Fibroblast of pulmonary artery (primary cell): ENCODE measurements at regions not wholly inside any gene's neighbourhood (a gene's known extent, or its start where the extent isn't known, plus 50 kb on each side); places are given as distances from the start of the nearest gene placed in this dataset.

ENCODE experiments used
- DNase-seq: peaks from one replicate; pipeline ENCODE4 v3.0.0-alpha.2; 2010; ENCODE audit warnings: low read depth
- H3K4me3 ChIP-seq: replicated peaks from 2 replicates; pipeline ENCODE4 v1.5.1; 2011; ENCODE audit warnings: low read depth, mild to moderate bottlenecking, control low read depth, low read length, moderate library complexity
- CTCF ChIP-seq: IDR thresholded peaks from 2 replicates; pipeline ENCODE4 v1.5.1; 2011; ENCODE audit warnings: mild to moderate bottlenecking, control low read depth, low read length, inconsistent platforms; ENCODE audit errors: missing control alignments

DNA sequence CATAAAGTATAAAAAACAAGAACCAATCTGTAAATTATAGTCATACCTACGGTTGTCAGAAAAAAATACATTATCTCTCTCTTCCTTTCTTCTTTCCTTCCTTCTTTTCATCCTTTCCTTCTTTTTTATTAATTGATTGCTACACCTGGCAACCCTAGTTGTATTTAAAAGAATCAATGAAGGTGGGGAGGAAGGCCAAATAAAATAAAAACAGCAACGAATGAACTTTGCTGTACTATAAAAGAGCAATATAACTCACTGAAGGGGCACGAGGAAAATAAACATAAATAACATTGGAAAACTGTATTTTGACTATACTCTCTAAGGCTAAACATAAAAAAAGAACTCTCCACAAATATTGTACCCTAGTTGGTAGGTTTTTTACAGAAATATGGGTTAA is 898.2 kb upstream of the USP15 start:
- TF ChIP-seq CTCF: no peak
- H3K4me3 ChIP-seq: no peak overlapping the region
- DNase-seq: no peak

GRCh38 chr12:61365001-61365400 is 895.2 kb upstream of the USP15 start:
- DNase-seq: no peak
- no peak for TF ChIP-seq CTCF
- H3K4me3 ChIP-seq: no peak overlapping the region

- TF ChIP-seq CTCF: no peak
- no peak for DNase-seq
- no peak overlapping the region for H3K4me3 ChIP-seq
Measured at GRCh38 chr12:61367281-61367785, 892.9 kb upstream of the USP15 start.

DNA sequence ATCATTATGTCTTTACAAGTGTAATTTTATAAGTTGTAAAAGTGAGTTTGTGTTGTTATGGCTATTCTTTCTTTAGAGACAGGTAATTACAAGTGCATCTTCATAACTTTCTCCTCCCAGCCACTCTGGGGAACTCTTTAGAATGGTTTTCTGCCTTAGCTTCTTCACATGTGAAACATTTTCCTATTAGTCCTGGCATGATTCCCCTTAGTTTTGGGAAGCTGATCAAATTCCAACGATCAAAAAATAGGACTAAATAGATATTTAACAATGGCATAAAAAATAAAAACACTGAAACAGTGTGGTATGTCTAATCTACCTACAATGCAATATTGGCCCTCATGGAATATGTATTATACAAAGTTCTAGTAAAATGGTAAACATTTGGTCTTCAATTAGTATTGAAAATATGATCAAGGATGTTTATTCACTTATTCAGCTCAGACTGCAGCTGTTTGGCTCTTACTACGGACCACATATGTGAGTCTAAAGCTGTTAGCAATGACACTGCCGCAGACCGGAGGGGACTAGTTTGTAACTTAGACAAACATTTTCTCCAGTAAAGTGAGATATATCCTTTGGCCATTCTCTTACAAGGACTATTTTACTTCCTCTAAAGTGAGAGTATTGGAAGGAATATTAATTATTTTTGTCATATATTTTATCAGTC is 890.8 kb upstream of the USP15 start:
- no peak for TF ChIP-seq CTCF

DNA sequence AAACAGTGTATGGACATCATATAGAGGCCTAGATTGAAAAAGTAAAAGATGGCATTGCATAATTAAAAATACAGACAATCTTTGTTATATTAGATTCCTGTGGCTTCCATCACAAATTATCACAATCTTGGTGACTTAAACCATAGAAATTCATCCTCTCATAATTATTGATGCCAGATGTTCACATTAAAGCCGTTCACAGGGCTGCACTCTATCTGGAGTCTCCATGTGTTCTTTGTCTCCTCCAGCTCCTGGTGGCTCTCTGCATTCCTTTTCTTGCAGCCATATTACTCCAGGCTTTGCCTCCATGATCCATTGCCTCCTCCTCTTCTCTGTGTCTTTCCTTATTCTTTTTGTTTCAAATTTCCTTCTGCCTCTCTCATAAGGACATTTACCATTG is 875.7 kb upstream of the USP15 start:
- TF ChIP-seq CTCF: no peak
- H3K4me3 ChIP-seq: no peak overlapping the region
- no peak for DNase-seq

More for the DNA sequence above, 890.8 kb upstream of the USP15 start:
- no peak for DNase-seq
- H3K4me3 ChIP-seq: no peak overlapping the region

DNA sequence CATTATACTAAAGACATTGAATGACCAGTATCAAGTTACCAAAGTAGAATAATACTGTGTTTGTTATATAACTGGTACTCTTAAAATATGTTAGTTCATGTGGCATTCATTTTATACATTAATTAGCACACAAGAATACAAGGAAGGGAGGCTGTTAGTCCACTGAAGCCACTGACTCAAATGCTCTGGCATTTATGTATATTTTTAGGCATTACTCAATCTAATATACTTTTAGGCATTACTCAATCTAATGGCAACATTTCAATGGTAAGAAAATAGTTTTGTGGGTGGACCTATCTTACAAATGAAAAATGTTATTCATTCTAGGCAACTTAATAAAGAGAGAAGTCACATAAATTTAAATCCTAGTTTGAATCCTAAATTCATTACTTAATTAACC is 874.4 kb upstream of the USP15 start:
- H3K4me3 ChIP-seq: no peak overlapping the region
- no peak for DNase-seq
- no peak for TF ChIP-seq CTCF

GRCh38 chr12:61397668-61398067 is 862.5 kb upstream of the USP15 start:
- H3K4me3 ChIP-seq: no peak overlapping the region
- no peak for TF ChIP-seq CTCF
- no peak for DNase-seq
